22Rv1 (cell line): ENCODE measurements at regions not wholly inside any gene's neighbourhood (a gene's known extent, or its start where the extent isn't known, plus 50 kb on each side); places are given as distances from the start of the nearest gene placed in this dataset.

Source experiments
- CTCF ChIP-seq: fragments of 450-650 bp; IDR thresholded peaks from 2 replicates; pipeline ENCODE4 v1.5.1; 2017; ENCODE audit warnings: mild to moderate bottlenecking
- ZFX ChIP-seq: fragments of 450-650 bp; IDR thresholded peaks from 2 replicates; pipeline ENCODE4 v1.6.1; 2017; ENCODE audit warnings: antibody characterized with exemption, borderline replicate concordance

- no peak for TF ChIP-seq CTCF
- no peak for TF ChIP-seq ZFX
Measured at GRCh38 chr9:105004466-105005090, 76.6 kb upstream of the ABCA1 start.
